IMR-90 (cell line): ENCODE measurements at regions not wholly inside any gene's neighbourhood (a gene's known extent, or its start where the extent isn't known, plus 50 kb on each side); places are given as distances from the start of the nearest gene placed in this dataset.

Source experiments
- ATAC-seq: fragments of 200-7000 bp; cut with Tn5 transposase; 2 replicates; pipeline ENCODE4 v1.9.1; 2020; ENCODE audit warnings: low read depth, mild to moderate bottlenecking, moderate library complexity
- BruUV-seq: library from RNA; stranded (reverse); fragments of 400-500 nt; replicated peaks from 2 replicates; lab custom pipeline; 2021; lab: Mats Ljungman, UMichigan
- CTCF ChIA-PET: fragments of 300-600 bp; formaldehyde crosslinking; extraction: SDS; loops from one replicate; lab custom pipeline; 2021; ENCODE audit warnings: antibody characterized with exemption; lab: Yijun Ruan, JAX
- POLR2A ChIA-PET: fragments of 300-600 bp; sonication (Branson Sonifier 250); formaldehyde crosslinking; loops from one replicate; lab custom pipeline; 2022; ENCODE audit warnings: antibody characterized with exemption; ENCODE audit not compliant: unreplicated experiment; lab: Charles Lee
- DNase-seq: peaks from one replicate; pipeline ENCODE4 v3.0.0; 2013
- H2AFZ ChIP-seq: replicated peaks from 2 replicates; pipeline ENCODE3; 2013; ENCODE audit warnings: low read length, mild to moderate bottlenecking; ENCODE audit not compliant: poor library complexity
- H2AK5ac ChIP-seq: 2 replicates; pipeline ENCODE4 v1.6.1; 2013; ENCODE audit warnings: low read depth, low read length, inconsistent platforms
- H2AK9ac ChIP-seq: replicated peaks from 2 replicates; pipeline ENCODE3; 2013; ENCODE audit warnings: mild to moderate bottlenecking, low read depth, low read length, moderate library complexity; ENCODE audit not compliant: poor library complexity
- H2BK120ac ChIP-seq: 2 replicates; pipeline ENCODE4 v1.6.1; 2013; ENCODE audit warnings: low read depth, low read length, inconsistent platforms
- H2BK15ac ChIP-seq: 3 replicates; pipeline ENCODE4 v1.6.1; 2013; ENCODE audit warnings: low read depth, low read length, inconsistent platforms
- H2BK20ac ChIP-seq: 2 replicates; pipeline ENCODE4 v1.6.1; 2013; ENCODE audit warnings: low read depth, mild to moderate bottlenecking, inconsistent platforms, low read length, moderate library complexity
- H2BK5ac ChIP-seq: 2 replicates; pipeline ENCODE4 v1.6.1; 2013; ENCODE audit warnings: mild to moderate bottlenecking, low read depth, low read length, inconsistent platforms; ENCODE audit not compliant: poor library complexity, severe bottlenecking
- H3K14ac ChIP-seq: replicated peaks from 2 replicates; pipeline ENCODE4 v1.6.1; 2013; ENCODE audit warnings: low read depth, low read length, inconsistent platforms
- H3K18ac ChIP-seq: 2 replicates; pipeline ENCODE4 v1.6.1; 2013; ENCODE audit warnings: low read depth, low read length, control low read depth
- H3K23ac ChIP-seq: 2 replicates; pipeline ENCODE4 v1.6.1; 2013; ENCODE audit warnings: low read depth, low read length, inconsistent platforms
- H3K27ac ChIP-seq: 2 replicates; pipeline ENCODE4 v1.5.1; 2013; ENCODE audit warnings: mild to moderate bottlenecking, control low read depth, low read length; ENCODE audit not compliant: insufficient read depth
- H3K27me3 ChIP-seq: 2 replicates; pipeline ENCODE4 v1.6.1; 2013; ENCODE audit warnings: low read length; ENCODE audit not compliant: control insufficient read depth, insufficient read depth
- H3K36me3 ChIP-seq: 2 replicates; pipeline ENCODE4 v1.6.1; 2013; ENCODE audit warnings: low read length, mixed read lengths; ENCODE audit not compliant: control insufficient read depth, insufficient read depth
- H3K4ac ChIP-seq: 2 replicates; pipeline ENCODE4 v1.6.1; 2013; ENCODE audit warnings: low read depth, low read length, inconsistent platforms
- H3K4me1 ChIP-seq: 2 replicates; pipeline ENCODE4 v1.6.1; 2013; ENCODE audit warnings: low read length, mixed read lengths; ENCODE audit not compliant: control insufficient read depth, insufficient read depth
- H3K4me2 ChIP-seq: 2 replicates; pipeline ENCODE4 v1.6.1; 2013; ENCODE audit warnings: low read depth, mild to moderate bottlenecking, control low read depth, low read length, moderate library complexity
- H3K4me3 ChIP-seq: 2 replicates; pipeline ENCODE4 v1.5.1; 2013; ENCODE audit warnings: low read depth, mild to moderate bottlenecking, control low read depth, low read length, moderate library complexity; ENCODE audit not compliant: insufficient read depth
- H3K56ac ChIP-seq: 2 replicates; pipeline ENCODE4 v1.6.1; 2013; ENCODE audit warnings: low read length, inconsistent platforms; ENCODE audit not compliant: insufficient read depth; ENCODE audit errors: extremely low read depth
- H3K79me1 ChIP-seq, 2 experiments: 2 replicates each; pipeline ENCODE4 v1.6.1; 2013; ENCODE audit warnings: low read length in 2 of 2, inconsistent platforms in 1 of 2, low read depth in 1 of 2
- H3K9ac ChIP-seq: 2 replicates; pipeline ENCODE4 v1.6.1; 2013; ENCODE audit warnings: low read depth, low read length, control low read depth
- H3K9me1 ChIP-seq: 2 replicates; pipeline ENCODE4 v1.6.1; 2013; ENCODE audit warnings: low read length, inconsistent platforms; ENCODE audit not compliant: insufficient read depth
- H3K9me3 ChIP-seq: 2 replicates; pipeline ENCODE4 v1.6.1; 2013; ENCODE audit warnings: low read length; ENCODE audit not compliant: control insufficient read depth, insufficient read depth
- H4K20me1 ChIP-seq: 2 replicates; pipeline ENCODE4 v1.6.1; 2013; ENCODE audit warnings: low read length, inconsistent platforms; ENCODE audit not compliant: insufficient read depth
- H4K5ac ChIP-seq: 2 replicates; pipeline ENCODE4 v1.6.1; 2013; ENCODE audit warnings: mild to moderate bottlenecking, low read depth, low read length, control low read depth
- H4K8ac ChIP-seq, 2 experiments: 2 replicates each; pipeline ENCODE4 v1.6.1; 2013; ENCODE audit warnings: low read depth in 2 of 2, low read length in 2 of 2, control low read depth in 1 of 2, inconsistent platforms in 1 of 2
- H4K91ac ChIP-seq: 2 replicates; pipeline ENCODE4 v1.6.1; 2013; ENCODE audit warnings: low read depth, low read length, inconsistent platforms; ENCODE audit not compliant: insufficient read depth
- BHLHE40 ChIP-seq: fragments of 150-350 bp; IDR thresholded peaks from 2 replicates; pipeline ENCODE4 v1.6.1; 2016; ENCODE audit warnings: mild to moderate bottlenecking, low read depth, low read length
- CEBPB ChIP-seq: IDR thresholded peaks from 2 replicates; pipeline ENCODE4 v1.6.1; 2012; ENCODE audit warnings: low read depth, low read length, improper control_type of control experiment
- CHD1 ChIP-seq: IDR thresholded peaks from 2 replicates; pipeline ENCODE4 v1.6.1; 2012; ENCODE audit warnings: low read depth, low read length, improper control_type of control experiment
- FOS ChIP-seq: fragments of 150-350 bp; IDR thresholded peaks from 2 replicates; pipeline ENCODE4 v1.6.1; 2016; ENCODE audit warnings: low read depth, low read length
- MAFK ChIP-seq: IDR thresholded peaks from 2 replicates; pipeline ENCODE4 v1.6.1; 2012; ENCODE audit warnings: low read depth, low read length, improper control_type of control experiment
- MAZ ChIP-seq: IDR thresholded peaks from 2 replicates; pipeline ENCODE4 v1.6.1; 2012; ENCODE audit warnings: low read depth, mild to moderate bottlenecking, low read length, improper control_type of control experiment, moderate library complexity, borderline replicate concordance
- MXI1 ChIP-seq: IDR thresholded peaks from 2 replicates; pipeline ENCODE4 v1.6.1; 2012; ENCODE audit warnings: low read depth, mild to moderate bottlenecking, low read length, moderate library complexity, borderline replicate concordance
- NFE2L2 ChIP-seq: fragments of 150-350 bp; IDR thresholded peaks from 2 replicates; pipeline ENCODE4 v1.6.1; 2016; ENCODE audit warnings: low read depth, mild to moderate bottlenecking, low read length
- POLR2A ChIP-seq: IDR thresholded peaks from 2 replicates; pipeline ENCODE4 v1.6.1; 2012; ENCODE audit warnings: mild to moderate bottlenecking, low read depth, low read length
- RAD21 ChIP-seq: IDR thresholded peaks from 2 replicates; pipeline ENCODE4 v1.6.1; 2012; ENCODE audit warnings: low read length, improper control_type of control experiment
- RCOR1 ChIP-seq: IDR thresholded peaks from 2 replicates; pipeline ENCODE4 v1.6.1; 2012; ENCODE audit warnings: mild to moderate bottlenecking, low read length, improper control_type of control experiment; ENCODE audit not compliant: insufficient replicate concordance
- RFX5 ChIP-seq: IDR thresholded peaks from 2 replicates; pipeline ENCODE4 v1.8.0; 2012; ENCODE audit warnings: low read depth, mild to moderate bottlenecking, low read length, moderate library complexity
- SMC3 ChIP-seq: fragments of 150-350 bp; IDR thresholded peaks from 2 replicates; pipeline ENCODE4 v1.6.1; 2016; ENCODE audit warnings: low read depth, mild to moderate bottlenecking, antibody characterized with exemption, low read length, moderate library complexity
- USF2 ChIP-seq: fragments of 150-350 bp; IDR thresholded peaks from 2 replicates; pipeline ENCODE4 v1.6.1; 2017; ENCODE audit warnings: mild to moderate bottlenecking, antibody characterized with exemption, low read length, low read depth
- dilution Hi-C: fragments of 300-500 bp; cut with HindIII; formaldehyde crosslinking; loops from one replicate; pipeline ENCODE4 v1.14.3; 2018; ENCODE audit warnings: low sequenced_read_pairs; ENCODE audit not compliant: unreplicated experiment
- in situ Hi-C: fragments of 300-500 bp; cut with MboI; formaldehyde crosslinking; loops from 3 replicates; pipeline ENCODE4 v1.14.3; 2019; ENCODE audit warnings: low sequenced_read_pairs, inconsistent platforms, mixed read lengths
- intact Hi-C: fragments of 100-400 bp; cut with micrococcal nuclease; formaldehyde crosslinking; loops from 2 replicates; pipeline ENCODE4 v1.10.0; 2022
- TF ChIP-seq, protein P1 (sequence below): fragments of 150-350 bp; IDR thresholded peaks from 2 replicates; pipeline ENCODE4 v1.6.1; 2016; ENCODE audit warnings: low read depth, mild to moderate bottlenecking, low read length, moderate library complexity, borderline replicate concordance
- TF ChIP-seq, protein P2 (sequence below): conservative IDR thresholded peaks from 2 replicates; pipeline ENCODE4 v1.5.1; 2012; ENCODE audit warnings: mild to moderate bottlenecking, low read depth, low read length, improper control_type of control experiment

DNA sequence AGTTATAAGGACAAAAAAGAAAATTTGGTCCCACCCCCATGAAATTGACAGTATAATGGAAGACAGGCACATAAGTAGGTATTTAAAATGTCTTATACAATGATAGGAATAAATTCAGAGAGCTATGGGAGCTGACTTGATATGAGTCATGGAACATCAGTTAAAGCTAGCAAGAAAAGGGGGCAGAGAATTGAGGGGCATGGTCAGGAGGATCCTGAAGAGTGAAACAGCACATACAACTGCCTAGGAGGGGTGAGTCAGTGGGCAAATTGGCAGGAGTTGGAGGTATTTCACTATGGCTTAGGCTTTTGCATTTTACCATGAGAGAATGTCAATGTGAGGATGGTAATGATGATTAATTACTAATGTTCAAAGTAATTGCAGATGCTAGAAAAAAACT, 95.4 kb upstream of the BANK1 start:
- Histone ChIP-seq H3K14ac (no peak overlapping the region), H3K36me3 (no peaks in the 10 kb centered on the region), H2BK5ac (no peak overlapping the region), H3K79me1 (no peaks in the 10 kb centered on the region), H3K9ac (no peak overlapping the region), H2BK120ac (no peak overlapping the region), H3K56ac (no peak overlapping the region), H2AK9ac (no peak overlapping the region), H4K91ac (no peak overlapping the region), H2BK15ac (no peak overlapping the region), H3K27me3 (no peaks in the 10 kb centered on the region; the same call in 1 of the 2 replicates), H3K9me1 (no peaks in the 10 kb centered on the region), H3K23ac (no peak overlapping the region), H3K4me2 (no peak overlapping the region), H4K5ac (no peak overlapping the region), H2BK20ac (no peak overlapping the region), H3K4me1 (no peaks in the 10 kb centered on the region), H4K8ac (no peak overlapping the region), H4K20me1 (no peaks in the 10 kb centered on the region), H3K4me3 (no peak overlapping the region), H3K27ac (no peak overlapping the region), H2AK5ac (no peak overlapping the region), H3K9me3 (no peaks in the 10 kb centered on the region), H3K18ac (no peak overlapping the region), H2AFZ (no peak overlapping the region), H3K4ac (no peak overlapping the region)
- intact Hi-C loops, result no loop called here
- dilution Hi-C loops, result no loop called here
- ATAC-seq (no peak), DNase-seq (no peak)
- TF ChIP-seq CEBPB, result no peak
- TF ChIP-seq, protein P1, sequence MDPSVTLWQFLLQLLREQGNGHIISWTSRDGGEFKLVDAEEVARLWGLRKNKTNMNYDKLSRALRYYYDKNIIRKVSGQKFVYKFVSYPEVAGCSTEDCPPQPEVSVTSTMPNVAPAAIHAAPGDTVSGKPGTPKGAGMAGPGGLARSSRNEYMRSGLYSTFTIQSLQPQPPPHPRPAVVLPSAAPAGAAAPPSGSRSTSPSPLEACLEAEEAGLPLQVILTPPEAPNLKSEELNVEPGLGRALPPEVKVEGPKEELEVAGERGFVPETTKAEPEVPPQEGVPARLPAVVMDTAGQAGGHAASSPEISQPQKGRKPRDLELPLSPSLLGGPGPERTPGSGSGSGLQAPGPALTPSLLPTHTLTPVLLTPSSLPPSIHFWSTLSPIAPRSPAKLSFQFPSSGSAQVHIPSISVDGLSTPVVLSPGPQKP, result no peak
- no peak for TF ChIP-seq RCOR1
- no peak for TF ChIP-seq MAFK
- no peak for TF ChIP-seq MAZ
- no peak for TF ChIP-seq USF2
- TF ChIP-seq RFX5, result no peak
- no peak for TF ChIP-seq BHLHE40
- TF ChIP-seq MXI1, result no peak
- TF ChIP-seq SMC3, result no peak
- TF ChIP-seq FOS, result no peak
- no peak for TF ChIP-seq NFE2L2
- TF ChIP-seq CHD1, result no peak
- TF ChIP-seq POLR2A, result no peak
- TF ChIP-seq, protein P2, sequence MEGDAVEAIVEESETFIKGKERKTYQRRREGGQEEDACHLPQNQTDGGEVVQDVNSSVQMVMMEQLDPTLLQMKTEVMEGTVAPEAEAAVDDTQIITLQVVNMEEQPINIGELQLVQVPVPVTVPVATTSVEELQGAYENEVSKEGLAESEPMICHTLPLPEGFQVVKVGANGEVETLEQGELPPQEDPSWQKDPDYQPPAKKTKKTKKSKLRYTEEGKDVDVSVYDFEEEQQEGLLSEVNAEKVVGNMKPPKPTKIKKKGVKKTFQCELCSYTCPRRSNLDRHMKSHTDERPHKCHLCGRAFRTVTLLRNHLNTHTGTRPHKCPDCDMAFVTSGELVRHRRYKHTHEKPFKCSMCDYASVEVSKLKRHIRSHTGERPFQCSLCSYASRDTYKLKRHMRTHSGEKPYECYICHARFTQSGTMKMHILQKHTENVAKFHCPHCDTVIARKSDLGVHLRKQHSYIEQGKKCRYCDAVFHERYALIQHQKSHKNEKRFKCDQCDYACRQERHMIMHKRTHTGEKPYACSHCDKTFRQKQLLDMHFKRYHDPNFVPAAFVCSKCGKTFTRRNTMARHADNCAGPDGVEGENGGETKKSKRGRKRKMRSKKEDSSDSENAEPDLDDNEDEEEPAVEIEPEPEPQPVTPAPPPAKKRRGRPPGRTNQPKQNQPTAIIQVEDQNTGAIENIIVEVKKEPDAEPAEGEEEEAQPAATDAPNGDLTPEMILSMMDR, result no peak
- no peak for TF ChIP-seq RAD21
- POLR2A ChIA-PET, result no interaction called here
- in situ Hi-C loops, result no loop called here
- no TSS peak for BruUV-seq
- CTCF ChIA-PET, result no interaction called here
